IPS-NIHi7 (cell line): ENCODE measurements at regions not wholly inside any gene's neighbourhood (a gene's known extent, or its start where the extent isn't known, plus 50 kb on each side); places are given as distances from the start of the nearest gene placed in this dataset.

Source experiments
- DNase-seq: peaks from one replicate; pipeline ENCODE4 v3.0.0; 2012; ENCODE audit warnings: mixed read lengths; ENCODE audit errors: extremely low spot score

GRCh38 chr4:125140966-125141495 lies 173.7 kb upstream of the FAT4 start:
- no peak for DNase-seq

DNA sequence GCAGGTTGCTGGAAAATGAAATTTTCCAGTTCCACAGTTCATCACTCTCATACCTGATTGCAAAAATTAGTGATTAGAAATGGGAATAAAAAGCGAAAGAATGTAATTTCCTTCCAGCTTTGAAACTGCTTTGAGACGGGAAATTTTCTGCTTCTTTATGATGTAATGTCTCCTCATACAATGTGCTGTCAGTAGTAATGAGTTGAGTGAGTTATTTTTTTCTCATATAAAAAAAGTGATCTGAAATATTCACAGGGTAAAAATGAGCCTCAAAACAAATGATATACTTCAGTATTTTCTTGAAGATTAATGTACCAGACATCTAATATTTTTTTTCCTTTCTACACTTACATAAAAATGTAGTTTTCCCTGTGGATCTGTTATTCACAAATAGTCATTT lies 179.1 kb upstream of the FAT4 start:
- DNase-seq, result no peak

GRCh38 chr4:125132729-125133128 lies 182.0 kb upstream of the FAT4 start:
- no peak for DNase-seq

DNA sequence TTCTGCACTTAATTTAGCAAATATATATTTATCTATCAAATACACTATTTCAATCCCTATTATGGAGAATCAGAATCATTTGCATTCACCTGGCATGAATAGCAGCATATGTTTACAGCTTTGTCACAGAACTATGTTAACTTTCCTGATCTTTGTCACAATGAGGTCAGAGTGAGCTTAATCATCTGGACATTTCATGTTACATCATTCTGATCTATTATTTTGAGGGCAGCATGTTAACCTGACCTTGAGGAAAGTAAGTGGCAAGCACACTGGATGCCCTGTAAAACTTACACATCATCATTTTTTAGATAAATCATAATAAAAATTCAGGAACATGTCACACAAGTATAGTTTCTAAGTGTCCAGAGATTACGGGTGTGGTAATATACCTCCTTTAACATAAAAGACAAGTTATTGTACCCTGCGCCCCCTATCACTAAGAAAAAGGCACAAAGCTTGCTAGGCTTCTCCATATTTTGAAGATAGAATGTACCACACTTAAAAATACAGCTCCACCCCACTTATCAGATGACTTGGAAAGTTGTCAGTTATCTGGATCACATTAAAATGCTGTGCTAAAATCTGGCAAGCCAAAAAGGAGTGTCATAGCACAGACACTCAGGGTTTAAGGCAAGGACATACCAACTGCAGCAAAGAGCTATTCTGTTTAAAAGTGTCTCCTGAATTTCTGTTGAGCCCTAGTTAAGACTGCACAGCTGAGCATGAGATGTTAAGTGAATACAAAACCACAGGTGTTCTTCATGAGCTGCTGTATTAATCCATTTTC lies 182.7 kb upstream of the FAT4 start:
- no peak for DNase-seq

- DNase-seq, result no peak
These were observed 189.5 kb upstream of the FAT4 start for GRCh38 chr4:125125276-125125675.

- DNase-seq, result no peak
These were observed 191.1 kb upstream of the FAT4 start for GRCh38 chr4:125123570-125124109.

GRCh38 chr4:125121581-125121980 lies 193.2 kb upstream of the FAT4 start:
- DNase-seq, result no peak

GRCh38 chr4:125116431-125116830 lies 198.3 kb upstream of the FAT4 start:
- no peak for DNase-seq

DNA sequence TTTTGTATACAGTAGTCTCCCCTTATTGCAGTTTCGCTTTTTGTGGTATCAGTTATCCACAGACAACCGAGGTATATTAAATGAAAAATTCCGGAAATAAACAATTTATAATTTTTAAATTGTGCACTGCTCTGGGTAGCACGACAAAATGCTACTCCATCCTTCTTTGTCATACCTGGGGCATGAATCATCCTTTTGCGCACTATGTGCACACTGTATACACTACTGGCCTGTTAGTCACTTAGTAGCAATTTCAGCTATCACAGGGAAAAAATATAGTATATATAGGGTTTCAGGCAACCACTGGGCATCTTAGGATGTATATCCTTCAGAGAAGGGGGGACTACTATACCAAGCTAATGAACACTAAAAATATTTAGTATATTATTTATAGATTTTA lies 198.8 kb upstream of the FAT4 start:
- DNase-seq, result no peak

DNA sequence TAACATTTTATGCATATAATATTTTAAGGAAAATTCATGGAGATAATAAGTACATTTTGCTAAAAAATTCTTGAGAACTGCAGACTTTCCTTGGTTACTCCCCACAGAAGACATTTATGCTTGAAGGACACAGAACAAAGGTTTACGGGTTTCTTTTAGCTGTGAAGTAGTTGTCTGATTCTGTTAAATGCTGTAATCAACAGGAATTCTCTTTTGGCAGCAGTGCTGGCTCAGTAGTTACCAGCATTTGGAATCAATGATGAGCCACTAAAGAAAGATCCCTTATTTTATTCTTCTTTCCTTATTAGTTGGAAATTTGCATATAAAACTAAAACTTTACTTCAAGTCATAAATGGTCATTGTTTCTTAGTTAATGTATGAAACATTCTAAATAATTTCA lies 199.3 kb upstream of the FAT4 start:
- DNase-seq, result no peak

- DNase-seq, result no peak
These were observed 202.2 kb upstream of the FAT4 start for GRCh38 chr4:125112536-125112935.

GRCh38 chr4:125111323-125111722 lies 203.4 kb upstream of the FAT4 start:
- DNase-seq, result no peak

GRCh38 chr4:125105561-125105960 lies 209.2 kb upstream of the FAT4 start:
- DNase-seq, result no peak

DNA sequence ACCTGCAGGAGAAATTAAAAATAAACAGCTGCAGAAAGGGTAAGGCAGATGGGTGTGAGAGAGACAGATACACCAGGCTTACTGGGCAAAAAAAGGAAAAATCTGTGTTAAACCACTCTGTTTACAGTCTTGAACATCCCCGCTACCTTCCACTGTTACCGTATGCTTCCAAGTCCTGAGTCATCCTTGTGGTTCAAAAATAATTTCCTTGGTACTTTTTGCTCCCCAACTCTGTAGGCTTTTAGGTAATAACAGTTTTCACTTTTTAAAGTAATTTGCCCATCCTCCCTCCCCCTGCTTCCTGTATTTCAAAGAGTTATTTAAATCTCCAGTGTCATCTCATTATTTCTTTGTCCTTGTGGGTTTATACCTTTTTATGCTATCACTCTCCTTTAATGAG lies 210.1 kb upstream of the FAT4 start:
- DNase-seq, result no peak

- DNase-seq, result no peak
These were observed 213.0 kb upstream of the FAT4 start for GRCh38 chr4:125101719-125102118.

DNA sequence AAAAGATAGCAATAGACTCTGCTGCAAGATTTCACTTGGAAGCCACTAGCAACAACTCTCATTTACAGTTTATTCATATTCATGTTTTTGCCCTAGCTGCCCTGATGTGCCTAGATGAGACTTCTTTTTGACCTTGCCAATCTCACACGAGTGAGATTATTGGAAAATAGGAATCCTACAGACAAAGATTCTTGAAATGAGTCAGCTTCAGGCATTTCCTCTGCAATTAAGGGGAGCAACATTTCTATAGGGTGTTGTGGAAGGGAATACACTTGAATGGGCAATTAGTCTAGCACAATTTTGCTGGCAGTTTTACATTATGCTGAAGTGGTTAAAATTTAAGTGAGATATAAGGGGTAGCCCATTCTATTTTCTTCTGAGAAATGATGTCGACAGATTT lies 217.0 kb upstream of the FAT4 start:
- DNase-seq, result no peak

DNA sequence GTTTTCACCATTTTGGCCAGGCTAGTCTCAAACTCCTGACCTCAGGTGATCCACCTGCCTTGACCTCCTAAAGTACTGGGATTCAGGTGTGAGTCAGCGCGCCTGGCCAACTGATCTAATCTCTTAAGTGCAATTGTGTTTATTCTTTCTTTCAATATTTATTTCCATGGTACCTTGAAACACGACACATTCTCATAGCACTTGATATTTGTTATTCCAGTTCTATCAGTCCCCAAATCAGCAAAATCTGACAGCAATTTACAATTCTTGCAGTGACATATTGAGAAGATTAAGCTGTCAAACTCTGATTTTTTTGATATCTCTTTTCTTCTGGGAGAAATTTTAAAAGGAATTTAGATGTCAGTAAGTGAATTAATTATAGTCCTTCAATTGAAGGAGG lies 218.1 kb upstream of the FAT4 start:
- no peak for DNase-seq

DNA sequence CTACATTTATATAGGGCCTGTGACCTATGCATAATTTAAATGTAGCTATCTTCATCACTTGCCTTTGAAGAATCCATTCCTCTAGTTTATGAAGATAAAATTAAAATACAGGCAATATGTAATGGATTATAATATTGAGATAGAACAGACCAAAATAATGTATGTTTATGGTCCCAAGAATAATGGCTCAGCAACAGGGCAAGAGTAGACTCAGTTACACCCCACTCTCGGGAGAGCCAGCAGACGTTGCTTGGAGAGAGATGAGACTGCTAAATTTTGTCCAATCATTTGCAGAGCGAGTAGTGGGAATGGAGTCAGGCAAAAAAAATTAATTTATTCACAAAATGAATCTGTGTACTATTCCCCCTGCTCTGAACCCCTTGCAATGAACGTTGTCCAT lies 223.2 kb upstream of the FAT4 start:
- no peak for DNase-seq

DNA sequence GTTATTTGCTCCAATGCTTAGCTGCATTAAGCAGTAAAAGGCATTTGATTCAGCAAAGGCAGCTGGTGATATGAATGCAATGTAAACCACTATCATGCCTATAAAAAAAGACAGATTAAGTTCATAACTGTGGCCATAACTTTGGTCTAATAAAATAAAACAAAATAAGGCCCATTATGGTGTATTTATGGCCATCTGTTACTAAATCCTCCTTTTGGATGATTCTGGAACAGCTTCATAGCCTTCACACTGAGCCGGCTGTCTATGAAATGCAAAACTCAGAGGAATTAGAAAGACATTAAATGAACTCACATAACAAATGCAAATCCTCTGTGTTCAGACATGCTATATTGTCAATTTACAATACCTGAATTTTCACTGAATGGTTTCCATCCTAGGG lies 223.7 kb upstream of the FAT4 start:
- no peak for DNase-seq

DNA sequence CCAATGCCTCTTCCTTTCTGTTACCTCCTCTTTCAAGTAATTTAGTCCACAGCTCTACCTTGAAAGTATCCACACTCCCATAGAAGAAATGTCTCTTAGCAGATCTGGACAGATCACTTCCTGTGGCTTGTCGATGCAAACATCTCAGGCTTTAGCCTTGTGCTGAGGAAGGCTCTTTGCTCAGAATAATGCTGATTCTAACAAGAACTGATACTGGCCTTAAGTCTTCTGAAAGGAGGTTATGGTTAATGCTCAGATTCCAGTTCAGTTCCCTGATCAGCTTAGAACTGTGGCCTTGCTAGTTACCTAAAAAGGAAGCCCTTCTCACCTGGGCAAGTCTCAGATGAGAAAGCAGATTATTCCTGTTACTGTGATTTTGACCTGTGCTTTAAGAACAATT lies 230.1 kb upstream of the FAT4 start:
- no peak for DNase-seq

GRCh38 chr4:125082729-125083417 lies 231.9 kb upstream of the FAT4 start:
- DNase-seq, result no peak

DNA sequence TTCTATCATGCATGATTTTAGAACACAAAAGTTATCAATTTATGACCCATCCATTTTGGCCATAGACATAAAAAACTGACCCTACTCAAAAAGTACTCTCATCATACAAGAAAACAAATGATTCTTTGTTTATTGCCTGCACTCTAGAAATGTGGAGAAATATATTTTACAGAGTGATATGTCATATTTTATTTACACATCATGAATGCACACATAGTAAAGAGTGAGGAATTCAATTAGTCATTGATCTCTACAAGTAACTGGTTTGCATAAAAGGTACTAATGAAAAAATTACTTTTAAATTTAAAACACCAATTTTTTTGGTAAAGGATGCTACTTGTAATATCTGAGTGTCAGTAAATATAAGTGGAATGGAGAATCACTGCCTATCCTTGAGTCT lies 242.5 kb upstream of the FAT4 start:
- DNase-seq, result no peak

DNA sequence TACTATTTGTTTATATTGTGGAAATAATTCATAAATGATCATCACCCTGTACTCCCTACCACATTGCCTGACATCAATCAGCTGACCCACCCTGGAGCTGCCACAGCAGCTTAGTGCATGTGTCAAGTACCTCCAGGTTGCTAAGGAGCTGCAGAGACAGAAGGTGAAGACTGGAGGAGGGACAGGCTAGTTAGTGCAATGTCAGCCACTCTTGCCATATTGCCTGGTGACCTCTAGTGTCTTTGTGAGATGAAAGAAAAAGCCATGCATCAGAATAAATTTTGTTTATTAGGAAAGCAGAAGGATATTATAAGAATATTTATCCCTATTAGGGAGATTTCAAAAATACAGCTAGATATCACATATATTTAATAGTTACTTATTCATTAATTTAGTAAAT lies 243.9 kb upstream of the FAT4 start:
- DNase-seq, result peak; percentile 25
